ENCODE measurements at regions not wholly inside any gene's neighbourhood (a gene's known extent, or its start where the extent isn't known, plus 50 kb on each side); places are given as distances from the start of the nearest gene placed in this dataset.
"Not testable (repeated sequence)": the region's sequence is repeated elsewhere in the genome, so short reads cannot be mapped to it uniquely, and the experiment has no call there.

GRCh38 chr5:163569284-163569683, 63.9 kb downstream of the MAT2B start:
- no peak overlapping the region for H3K4me3 Mint-ChIP-seq
- H3K27ac Mint-ChIP-seq = no peak overlapping the region
- peaks cover 60% of the 10 kb centered on the region for H3K27me3 Mint-ChIP-seq (ENCODE audit: low read depth)
- H3K36me3 Mint-ChIP-seq (ENCODE audit: low read depth) = no peaks in the 10 kb centered on the region
- H3K4me1 Mint-ChIP-seq (ENCODE audit: low read depth) = peaks cover 19% of the 10 kb centered on the region
- DNase-seq (ENCODE audit: low spot score) = no peak
- H3K9me3 Mint-ChIP-seq = no peaks in the 10 kb centered on the region

DNA sequence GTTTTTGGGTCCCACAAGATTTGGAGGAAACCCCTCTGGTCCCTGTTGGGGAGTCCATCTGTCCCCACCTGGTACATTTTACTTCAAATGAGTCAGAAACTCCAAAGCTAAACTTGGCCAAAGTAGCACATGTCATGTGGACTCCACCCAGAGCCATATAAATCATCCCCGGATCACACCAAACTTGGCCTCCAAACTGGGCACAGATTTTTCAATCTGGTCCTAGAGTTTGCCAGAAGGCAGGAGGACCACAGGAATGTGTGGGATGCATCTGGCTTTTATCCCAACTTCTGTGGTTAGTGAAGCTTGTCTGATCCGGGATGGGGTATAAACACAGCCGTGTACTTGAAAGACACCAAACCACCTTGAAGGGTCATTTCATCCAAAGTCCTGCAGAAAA, 66.3 kb downstream of the MAT2B start:
- Mint-ChIP-seq H3K4me1 (ENCODE audit: low read depth) (peaks cover 3% of the 10 kb centered on the region), H3K4me3 (no peak overlapping the region), H3K9me3 (no peaks in the 10 kb centered on the region), H3K27me3 (ENCODE audit: low read depth) (peaks cover 36% of the 10 kb centered on the region), H3K36me3 (ENCODE audit: low read depth) (no peaks in the 10 kb centered on the region), H3K27ac (no peak overlapping the region)
- DNase-seq (ENCODE audit: low spot score) = no peak

DNA sequence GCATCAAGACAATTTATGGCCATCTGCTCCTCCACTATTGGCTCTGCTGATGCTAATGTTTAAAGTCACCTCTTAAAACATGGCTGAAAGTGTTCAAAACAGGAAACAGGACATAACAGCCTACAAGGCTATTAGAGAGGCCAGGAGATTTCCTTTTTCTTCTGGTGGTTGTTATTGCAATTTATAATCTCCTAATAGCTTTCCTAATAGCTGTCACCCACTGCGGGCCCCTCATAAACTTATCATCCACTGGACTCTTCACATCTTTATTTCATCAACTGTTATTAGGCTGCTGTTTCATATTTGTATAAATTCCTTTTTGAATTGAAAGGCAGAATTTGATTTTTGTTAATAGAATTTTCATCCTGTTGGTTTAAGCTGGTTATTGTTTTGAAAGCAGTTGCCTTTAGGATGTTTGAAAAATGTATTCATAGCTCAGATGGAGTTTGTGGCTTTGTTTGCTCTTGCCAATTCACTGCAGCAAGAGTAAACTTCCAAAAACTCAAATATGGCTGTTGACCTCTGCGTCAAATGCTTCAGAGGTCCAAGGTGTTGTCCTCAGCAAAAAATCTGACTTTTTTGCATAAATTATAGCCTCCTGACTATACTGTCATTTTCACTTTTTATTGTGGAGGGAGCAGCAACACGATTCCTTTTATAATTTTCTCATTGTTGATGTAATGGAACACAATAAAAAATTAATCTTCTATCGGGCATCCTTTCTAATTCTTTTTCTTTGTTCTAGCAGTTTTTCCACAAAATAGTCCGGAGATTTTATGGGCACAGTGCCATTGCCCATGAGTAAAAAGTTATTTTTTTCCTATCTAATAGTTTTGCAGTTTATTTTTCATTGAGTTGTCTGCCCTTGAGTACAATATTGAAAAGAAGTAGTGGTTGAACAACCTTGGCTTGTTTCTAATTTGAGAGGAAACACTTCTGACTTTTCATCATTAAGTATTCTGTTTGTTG, 69.3 kb downstream of the MAT2B start:
- Mint-ChIP-seq H3K9me3 (no peaks in the 10 kb centered on the region), H3K4me1 (ENCODE audit: low read depth) (no peaks in the 10 kb centered on the region), H3K27me3 (ENCODE audit: low read depth) (peaks cover 7% of the 10 kb centered on the region), H3K4me3 (no peak overlapping the region), H3K27ac (no peak overlapping the region), H3K36me3 (ENCODE audit: low read depth) (no peaks in the 10 kb centered on the region)
- DNase-seq (ENCODE audit: low spot score) = no peak

- H3K4me3 Mint-ChIP-seq = no peak overlapping the region
- no peak overlapping the region for H3K27ac Mint-ChIP-seq
- no peaks in the 10 kb centered on the region for H3K36me3 Mint-ChIP-seq (ENCODE audit: low read depth)
- H3K27me3 Mint-ChIP-seq (ENCODE audit: low read depth) = no peaks in the 10 kb centered on the region
- no peaks in the 10 kb centered on the region for H3K4me1 Mint-ChIP-seq (ENCODE audit: low read depth)
- H3K9me3 Mint-ChIP-seq = no peaks in the 10 kb centered on the region
- no peak for DNase-seq (ENCODE audit: low spot score)
Measured at GRCh38 chr5:163578652-163579051, 73.2 kb downstream of the MAT2B start.

GRCh38 chr5:163579729-163580128, 74.3 kb downstream of the MAT2B start:
- no peak overlapping the region for H3K4me3 Mint-ChIP-seq
- no peaks in the 10 kb centered on the region for H3K27me3 Mint-ChIP-seq (ENCODE audit: low read depth)
- no peaks in the 10 kb centered on the region for H3K4me1 Mint-ChIP-seq (ENCODE audit: low read depth)
- no peak overlapping the region for H3K27ac Mint-ChIP-seq
- H3K9me3 Mint-ChIP-seq = no peaks in the 10 kb centered on the region
- no peaks in the 10 kb centered on the region for H3K36me3 Mint-ChIP-seq (ENCODE audit: low read depth)
- no peak for DNase-seq (ENCODE audit: low spot score)

DNA sequence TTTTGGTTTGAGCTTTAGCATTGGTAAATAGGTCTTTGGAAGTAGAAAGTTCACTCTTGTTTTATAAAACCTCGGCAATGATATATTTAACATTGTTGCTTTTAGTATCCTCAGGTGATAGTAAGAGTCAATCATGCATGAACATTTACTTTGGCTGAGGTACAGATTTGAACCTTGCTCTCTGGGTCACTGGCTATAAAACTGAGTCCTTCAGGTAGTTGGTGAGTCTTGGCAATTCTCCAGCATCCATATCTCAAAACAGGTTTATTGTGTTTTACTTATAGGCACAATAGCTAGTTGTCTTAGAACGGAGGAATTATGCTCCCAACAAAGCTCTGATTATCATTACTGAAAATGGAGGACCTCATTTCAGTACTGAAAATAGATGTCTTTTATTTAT, 75.1 kb downstream of the MAT2B start:
- H3K27me3 Mint-ChIP-seq (ENCODE audit: low read depth) = no peaks in the 10 kb centered on the region
- no peaks in the 10 kb centered on the region for H3K4me1 Mint-ChIP-seq (ENCODE audit: low read depth)
- H3K36me3 Mint-ChIP-seq (ENCODE audit: low read depth) = no peaks in the 10 kb centered on the region
- no peak overlapping the region for H3K27ac Mint-ChIP-seq
- no peak overlapping the region for H3K4me3 Mint-ChIP-seq
- DNase-seq (ENCODE audit: low spot score) = no peak
- no peaks in the 10 kb centered on the region for H3K9me3 Mint-ChIP-seq

GRCh38 chr5:163583491-163584153, 78.2 kb downstream of the MAT2B start:
- not testable (repeated sequence) for H3K27ac Mint-ChIP-seq; H3K27me3 Mint-ChIP-seq (ENCODE audit: low read depth); H3K36me3 Mint-ChIP-seq (ENCODE audit: low read depth); H3K9me3 Mint-ChIP-seq; H3K4me1 Mint-ChIP-seq (ENCODE audit: low read depth); H3K4me3 Mint-ChIP-seq; DNase-seq (ENCODE audit: low spot score)

DNA sequence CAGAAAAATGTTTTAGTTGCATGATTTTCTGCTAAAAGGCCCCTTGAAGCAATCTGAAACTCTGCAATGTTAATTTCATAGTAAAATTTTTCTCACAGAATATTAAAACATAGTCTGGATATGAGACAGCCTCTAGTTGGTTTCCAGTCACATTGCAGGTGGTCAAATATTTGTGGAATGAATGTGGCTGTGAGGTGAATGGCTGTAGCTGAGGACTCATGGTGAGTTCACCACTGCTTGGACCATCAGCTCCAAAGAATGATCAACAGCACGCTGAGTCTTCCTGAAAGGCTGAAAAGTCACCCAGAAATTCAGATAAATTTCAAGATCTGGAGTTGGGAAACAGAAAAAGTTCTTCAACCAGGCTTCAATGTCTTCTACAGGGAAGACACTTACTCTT, 79.8 kb downstream of the MAT2B start:
- Mint-ChIP-seq H3K9me3 (no peaks in the 10 kb centered on the region), H3K36me3 (ENCODE audit: low read depth) (no peaks in the 10 kb centered on the region)

DNA sequence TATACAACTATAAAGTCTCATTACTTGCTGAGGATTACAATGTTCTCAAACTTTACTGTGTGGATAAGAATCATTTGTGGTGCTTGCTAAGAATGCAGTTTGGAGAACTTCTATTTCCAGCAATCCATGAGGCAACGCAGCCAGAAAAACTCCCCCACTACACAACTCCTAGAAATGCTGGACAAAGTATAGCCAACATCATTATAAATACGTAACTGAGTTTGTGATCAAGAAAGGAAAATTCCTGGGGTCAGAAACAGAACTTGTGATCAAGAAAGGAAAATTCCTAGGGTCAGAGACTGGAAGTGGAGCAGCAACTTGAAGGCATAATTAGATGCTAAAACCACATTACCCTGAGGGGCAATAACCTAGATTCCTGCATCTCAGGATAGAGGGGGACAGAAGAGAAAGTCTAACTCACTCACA, 81.1 kb downstream of the MAT2B start:
- H3K27ac Mint-ChIP-seq = no peak overlapping the region
- H3K9me3 Mint-ChIP-seq = no peaks in the 10 kb centered on the region
- no peaks in the 10 kb centered on the region for H3K27me3 Mint-ChIP-seq (ENCODE audit: low read depth)
- no peaks in the 10 kb centered on the region for H3K4me1 Mint-ChIP-seq (ENCODE audit: low read depth)
- DNase-seq (ENCODE audit: low spot score) = no peak
- no peaks in the 10 kb centered on the region for H3K36me3 Mint-ChIP-seq (ENCODE audit: low read depth)
- no peak overlapping the region for H3K4me3 Mint-ChIP-seq

More for the DNA sequence above, 79.8 kb downstream of the MAT2B start:
- H3K4me3 Mint-ChIP-seq = no peak overlapping the region
- no peaks in the 10 kb centered on the region for H3K4me1 Mint-ChIP-seq (ENCODE audit: low read depth)
- no peak overlapping the region for H3K27ac Mint-ChIP-seq
- no peaks in the 10 kb centered on the region for H3K27me3 Mint-ChIP-seq (ENCODE audit: low read depth)
- DNase-seq (ENCODE audit: low spot score) = no peak

- no peaks in the 10 kb centered on the region for H3K4me1 Mint-ChIP-seq (ENCODE audit: low read depth)
Measured at GRCh38 chr5:163594951-163595350, 89.5 kb downstream of the MAT2B start.

GRCh38 chr5:163595932-163596607, 90.7 kb downstream of the MAT2B start:
- H3K27ac Mint-ChIP-seq = no peak overlapping the region
- DNase-seq (ENCODE audit: low spot score) = no peak
- H3K9me3 Mint-ChIP-seq = no peaks in the 10 kb centered on the region
- no peaks in the 10 kb centered on the region for H3K36me3 Mint-ChIP-seq (ENCODE audit: low read depth)
- no peaks in the 10 kb centered on the region for H3K27me3 Mint-ChIP-seq (ENCODE audit: low read depth)
- H3K4me1 Mint-ChIP-seq (ENCODE audit: low read depth) = no peaks in the 10 kb centered on the region
- H3K4me3 Mint-ChIP-seq = no peak overlapping the region

More at GRCh38 chr5:163594951-163595350, 89.5 kb downstream of the MAT2B start:
- Mint-ChIP-seq H3K27me3 (ENCODE audit: low read depth) (no peaks in the 10 kb centered on the region), H3K9me3 (no peaks in the 10 kb centered on the region), H3K4me3 (no peak overlapping the region), H3K27ac (no peak overlapping the region), H3K36me3 (ENCODE audit: low read depth) (no peaks in the 10 kb centered on the region)
- DNase-seq (ENCODE audit: low spot score) = no peak

DNA sequence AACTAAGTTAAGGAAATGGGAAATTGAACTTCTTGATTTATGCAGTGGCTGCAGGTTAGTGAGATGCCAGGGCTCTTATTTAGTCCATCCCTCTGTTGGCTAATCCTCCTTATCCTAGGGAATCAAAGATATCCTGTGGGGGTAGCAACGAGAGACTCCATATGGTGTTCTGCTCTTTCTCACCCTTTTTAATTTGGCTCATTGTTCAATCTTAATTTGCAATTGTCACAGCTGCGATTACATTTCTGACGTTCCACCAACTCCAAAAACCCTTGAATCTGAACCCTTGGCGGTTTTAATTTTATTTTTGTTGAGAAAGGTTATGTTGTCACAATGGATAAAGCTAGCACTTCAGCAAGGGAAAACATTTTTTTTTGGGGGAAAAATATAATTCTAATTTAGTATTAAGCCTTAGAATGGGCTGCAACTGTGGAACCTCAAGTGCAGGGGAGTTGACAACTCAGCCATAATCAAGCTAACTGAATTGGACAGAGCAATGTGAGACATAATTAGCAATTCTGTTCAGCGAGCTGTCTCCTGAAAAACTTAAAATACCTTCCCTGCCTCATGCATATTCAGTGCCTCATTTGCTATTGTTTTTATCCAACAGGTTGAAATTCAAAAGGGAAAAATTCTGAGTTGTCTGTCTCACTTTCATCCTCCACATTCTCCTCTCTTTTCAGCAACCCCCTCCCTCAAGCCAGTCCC, 91.3 kb downstream of the MAT2B start:
- H3K4me3 Mint-ChIP-seq = no peak overlapping the region
- no peaks in the 10 kb centered on the region for H3K9me3 Mint-ChIP-seq
- no peaks in the 10 kb centered on the region for H3K27me3 Mint-ChIP-seq (ENCODE audit: low read depth)
- H3K27ac Mint-ChIP-seq = no peak overlapping the region
- no peaks in the 10 kb centered on the region for H3K4me1 Mint-ChIP-seq (ENCODE audit: low read depth)
- H3K36me3 Mint-ChIP-seq (ENCODE audit: low read depth) = no peaks in the 10 kb centered on the region
- no peak for DNase-seq (ENCODE audit: low spot score)

GRCh38 chr5:163604013-163604412, 98.6 kb downstream of the MAT2B start:
- no peak overlapping the region for H3K4me3 Mint-ChIP-seq
- DNase-seq (ENCODE audit: low spot score) = no peak
- H3K9me3 Mint-ChIP-seq = no peaks in the 10 kb centered on the region
- no peak overlapping the region for H3K27ac Mint-ChIP-seq
- no peaks in the 10 kb centered on the region for H3K27me3 Mint-ChIP-seq (ENCODE audit: low read depth)
- no peaks in the 10 kb centered on the region for H3K36me3 Mint-ChIP-seq (ENCODE audit: low read depth)
- no peaks in the 10 kb centered on the region for H3K4me1 Mint-ChIP-seq (ENCODE audit: low read depth)
